ENCODE measurements at regions not wholly inside any gene's neighbourhood (a gene's known extent, or its start where the extent isn't known, plus 50 kb on each side); places are given as distances from the start of the nearest gene placed in this dataset.

- no peak for DNase-seq
- Mint-ChIP-seq H3K27me3 (peaks cover 11% of the 10 kb centered on the region), H3K27ac (no peak overlapping the region), H3K4me1 (ENCODE audit: low read depth) (no peaks in the 10 kb centered on the region), H3K9me3 (no peaks in the 10 kb centered on the region), H3K36me3 (ENCODE audit: low read depth) (no peaks in the 10 kb centered on the region), H3K4me3 (no peak overlapping the region)
Measured at GRCh38 chr4:36467670-36468069, 186.3 kb downstream of the DTHD1 start.

GRCh38 chr4:36471903-36472302, 190.5 kb downstream of the DTHD1 start:
- Mint-ChIP-seq H3K4me3 (no peak overlapping the region), H3K36me3 (ENCODE audit: low read depth) (no peaks in the 10 kb centered on the region), H3K27ac (no peak overlapping the region), H3K27me3 (peaks cover 6% of the 10 kb centered on the region), H3K9me3 (no peaks in the 10 kb centered on the region), H3K4me1 (ENCODE audit: low read depth) (no peaks in the 10 kb centered on the region)
- no peak for DNase-seq

GRCh38 chr4:36476135-36476534, 194.7 kb downstream of the DTHD1 start:
- H3K4me3 Mint-ChIP-seq, result no peak overlapping the region
- H3K4me1 Mint-ChIP-seq (ENCODE audit: low read depth), result no peaks in the 10 kb centered on the region
- peaks cover 5% of the 10 kb centered on the region for H3K27me3 Mint-ChIP-seq
- no peaks in the 10 kb centered on the region for H3K36me3 Mint-ChIP-seq (ENCODE audit: low read depth)
- no peaks in the 10 kb centered on the region for H3K9me3 Mint-ChIP-seq
- no peak for DNase-seq
- H3K27ac Mint-ChIP-seq, result no peak overlapping the region

GRCh38 chr4:36477861-36478260, 196.4 kb downstream of the DTHD1 start:
- DNase-seq, result no peak
- H3K27me3 Mint-ChIP-seq, result peaks cover 9% of the 10 kb centered on the region
- no peaks in the 10 kb centered on the region for H3K36me3 Mint-ChIP-seq (ENCODE audit: low read depth)
- H3K4me1 Mint-ChIP-seq (ENCODE audit: low read depth), result no peaks in the 10 kb centered on the region
- no peaks in the 10 kb centered on the region for H3K9me3 Mint-ChIP-seq
- H3K4me3 Mint-ChIP-seq, result no peak overlapping the region
- H3K27ac Mint-ChIP-seq, result no peak overlapping the region

- Mint-ChIP-seq H3K27ac (no peak overlapping the region), H3K4me1 (ENCODE audit: low read depth) (no peaks in the 10 kb centered on the region), H3K27me3 (peaks cover 9% of the 10 kb centered on the region), H3K36me3 (ENCODE audit: low read depth) (no peaks in the 10 kb centered on the region), H3K4me3 (no peak overlapping the region), H3K9me3 (no peaks in the 10 kb centered on the region)
- DNase-seq, result no peak
Measured at GRCh38 chr4:36485885-36486284, 204.5 kb downstream of the DTHD1 start.

GRCh38 chr4:36489798-36490197, 208.4 kb downstream of the DTHD1 start:
- no peak overlapping the region for H3K4me3 Mint-ChIP-seq
- H3K9me3 Mint-ChIP-seq, result no peaks in the 10 kb centered on the region
- H3K27ac Mint-ChIP-seq, result no peak overlapping the region
- no peaks in the 10 kb centered on the region for H3K27me3 Mint-ChIP-seq
- no peaks in the 10 kb centered on the region for H3K4me1 Mint-ChIP-seq (ENCODE audit: low read depth)
- DNase-seq, result no peak
- H3K36me3 Mint-ChIP-seq (ENCODE audit: low read depth), result no peaks in the 10 kb centered on the region

- Mint-ChIP-seq H3K27me3 (no peaks in the 10 kb centered on the region), H3K36me3 (ENCODE audit: low read depth) (no peaks in the 10 kb centered on the region), H3K4me1 (ENCODE audit: low read depth) (no peaks in the 10 kb centered on the region), H3K4me3 (no peak overlapping the region), H3K9me3 (no peaks in the 10 kb centered on the region), H3K27ac (no peak overlapping the region)
- no peak for DNase-seq
Measured at GRCh38 chr4:36492041-36492440, 210.6 kb downstream of the DTHD1 start.

GRCh38 chr4:36492590-36492989, 211.2 kb downstream of the DTHD1 start:
- H3K27ac Mint-ChIP-seq, result no peak overlapping the region
- H3K27me3 Mint-ChIP-seq, result no peaks in the 10 kb centered on the region
- no peaks in the 10 kb centered on the region for H3K36me3 Mint-ChIP-seq (ENCODE audit: low read depth)
- no peak for DNase-seq
- no peaks in the 10 kb centered on the region for H3K9me3 Mint-ChIP-seq
- no peaks in the 10 kb centered on the region for H3K4me1 Mint-ChIP-seq (ENCODE audit: low read depth)
- no peak overlapping the region for H3K4me3 Mint-ChIP-seq

- Mint-ChIP-seq H3K4me3 (no peak overlapping the region), H3K9me3 (no peaks in the 10 kb centered on the region), H3K27me3 (no peaks in the 10 kb centered on the region), H3K27ac (no peak overlapping the region), H3K4me1 (ENCODE audit: low read depth) (no peaks in the 10 kb centered on the region), H3K36me3 (ENCODE audit: low read depth) (no peaks in the 10 kb centered on the region)
- no peak for DNase-seq
Measured at GRCh38 chr4:36493251-36493650, 211.8 kb downstream of the DTHD1 start.

- H3K27ac Mint-ChIP-seq, result no peak overlapping the region
- H3K9me3 Mint-ChIP-seq, result no peaks in the 10 kb centered on the region
- no peaks in the 10 kb centered on the region for H3K4me1 Mint-ChIP-seq (ENCODE audit: low read depth)
- no peak for DNase-seq
- H3K27me3 Mint-ChIP-seq, result no peaks in the 10 kb centered on the region
- H3K4me3 Mint-ChIP-seq, result no peak overlapping the region
- H3K36me3 Mint-ChIP-seq (ENCODE audit: low read depth), result no peaks in the 10 kb centered on the region
Measured at GRCh38 chr4:36494016-36494415, 212.6 kb downstream of the DTHD1 start.

GRCh38 chr4:36494747-36495146, 213.3 kb downstream of the DTHD1 start:
- H3K4me1 Mint-ChIP-seq (ENCODE audit: low read depth), result no peaks in the 10 kb centered on the region
- H3K27ac Mint-ChIP-seq, result no peak overlapping the region
- no peak for DNase-seq
- no peaks in the 10 kb centered on the region for H3K27me3 Mint-ChIP-seq
- no peak overlapping the region for H3K4me3 Mint-ChIP-seq
- H3K9me3 Mint-ChIP-seq, result no peaks in the 10 kb centered on the region
- H3K36me3 Mint-ChIP-seq (ENCODE audit: low read depth), result no peaks in the 10 kb centered on the region

GRCh38 chr4:36502350-36502749, 220.9 kb downstream of the DTHD1 start:
- Mint-ChIP-seq H3K4me1 (ENCODE audit: low read depth) (peaks cover 2% of the 10 kb centered on the region), H3K27ac (no peak overlapping the region), H3K4me3 (no peak overlapping the region), H3K27me3 (peaks cover 15% of the 10 kb centered on the region), H3K36me3 (ENCODE audit: low read depth) (no peaks in the 10 kb centered on the region), H3K9me3 (no peaks in the 10 kb centered on the region)
- no peak for DNase-seq

- Mint-ChIP-seq H3K27me3 (peaks cover 6% of the 10 kb centered on the region), H3K4me3 (no peak overlapping the region), H3K4me1 (ENCODE audit: low read depth) (no peaks in the 10 kb centered on the region), H3K27ac (no peak overlapping the region), H3K36me3 (ENCODE audit: low read depth) (no peaks in the 10 kb centered on the region), H3K9me3 (no peaks in the 10 kb centered on the region)
- no peak for DNase-seq
Measured at GRCh38 chr4:36508394-36508793, 227.0 kb downstream of the DTHD1 start.

GRCh38 chr4:36509845-36510244, 228.4 kb downstream of the DTHD1 start:
- no peak overlapping the region for H3K4me3 Mint-ChIP-seq
- no peaks in the 10 kb centered on the region for H3K9me3 Mint-ChIP-seq
- no peaks in the 10 kb centered on the region for H3K36me3 Mint-ChIP-seq (ENCODE audit: low read depth)
- no peaks in the 10 kb centered on the region for H3K4me1 Mint-ChIP-seq (ENCODE audit: low read depth)
- DNase-seq, result no peak
- H3K27me3 Mint-ChIP-seq, result no peaks in the 10 kb centered on the region
- H3K27ac Mint-ChIP-seq, result no peak overlapping the region

- H3K4me3 Mint-ChIP-seq, result no peak overlapping the region
- peaks cover 4% of the 10 kb centered on the region for H3K27me3 Mint-ChIP-seq
- no peak for DNase-seq
- H3K9me3 Mint-ChIP-seq, result no peaks in the 10 kb centered on the region
- no peak overlapping the region for H3K27ac Mint-ChIP-seq
- no peaks in the 10 kb centered on the region for H3K4me1 Mint-ChIP-seq (ENCODE audit: low read depth)
- H3K36me3 Mint-ChIP-seq (ENCODE audit: low read depth), result no peaks in the 10 kb centered on the region
Measured at GRCh38 chr4:36511785-36512184, 230.4 kb downstream of the DTHD1 start.

- no peak for DNase-seq
- no peaks in the 10 kb centered on the region for H3K36me3 Mint-ChIP-seq (ENCODE audit: low read depth)
- H3K27ac Mint-ChIP-seq, result no peak overlapping the region
- no peaks in the 10 kb centered on the region for H3K9me3 Mint-ChIP-seq
- H3K27me3 Mint-ChIP-seq, result peaks cover 4% of the 10 kb centered on the region
- no peaks in the 10 kb centered on the region for H3K4me1 Mint-ChIP-seq (ENCODE audit: low read depth)
- no peak overlapping the region for H3K4me3 Mint-ChIP-seq
Measured at GRCh38 chr4:36516522-36517095, 235.2 kb downstream of the DTHD1 start.

Measured in activated T-cell treated with anti-CD3 and anti-CD28 coated beads, Interleukin-2, amount 50 U/mL, for 24 hours (primary cell).